Lower leg skin (tissue), 4 donors: ENCODE measurements at regions not wholly inside any gene's neighbourhood (a gene's known extent, or its start where the extent isn't known, plus 50 kb on each side); places are given as distances from the start of the nearest gene placed in this dataset.

Experiments used
- DNase-seq, 2 donors: peaks; one replicate each; pipeline ENCODE4 v3.0.0-alpha.2; 2019; ENCODE audit warnings: low spot score in 2 of 2
- H3K4me3 ChIP-seq: fragments of 200-600 bp; sonication (generic); 2 replicates; pipeline ENCODE4 v1.5.1; 2017; ENCODE audit warnings: mild to moderate bottlenecking, low read depth; ENCODE audit not compliant: poor library complexity, severe bottlenecking
- POLR2A ChIP-seq, 2 donors: fragments of 450-650 bp; IDR thresholded peaks; one replicate each; pipeline ENCODE4 v1.6.1; 2016 to 2017; ENCODE audit warnings: antibody characterized with exemption in 2 of 2, mild to moderate bottlenecking in 1 of 2, moderate library complexity in 1 of 2
- WGBS, 2 donors: methylation state at CpG; one replicate each; pipeline ENCODE4 v1.1.5; 2018; 5-methylcytosine and 5-hydroxymethylcytosine counted together
- intact Hi-C: fragments of 100-400 bp; cut with DNase I; formaldehyde crosslinking; loops from one replicate; pipeline ENCODE4 v1.15.0; 2023; ENCODE audit warnings: low total_unique reads
- TF ChIP-seq, protein P1 (sequence below), 3 donors: fragments of 450-650 bp; IDR thresholded peaks; one replicate each; pipeline ENCODE4 v1.5.1; 2016; ENCODE audit warnings: antibody characterized with exemption in 3 of 3, mild to moderate bottlenecking in 3 of 3, moderate library complexity in 2 of 3

GRCh38 chr10:78185693-78186055 is 152.0 kb downstream of the RPS24 start:
- DNase-seq, result no peak
- H3K4me3 ChIP-seq, result no peak overlapping the region
- WGBS, 2 donors, result 79 to 83% methylated on average over 2 of the region's 2 CpGs
- intact Hi-C loops, result no loop called here
- TF ChIP-seq POLR2A (IDR thresholded peaks at IDR 0.05), result no peak
- TF ChIP-seq, protein P1, sequence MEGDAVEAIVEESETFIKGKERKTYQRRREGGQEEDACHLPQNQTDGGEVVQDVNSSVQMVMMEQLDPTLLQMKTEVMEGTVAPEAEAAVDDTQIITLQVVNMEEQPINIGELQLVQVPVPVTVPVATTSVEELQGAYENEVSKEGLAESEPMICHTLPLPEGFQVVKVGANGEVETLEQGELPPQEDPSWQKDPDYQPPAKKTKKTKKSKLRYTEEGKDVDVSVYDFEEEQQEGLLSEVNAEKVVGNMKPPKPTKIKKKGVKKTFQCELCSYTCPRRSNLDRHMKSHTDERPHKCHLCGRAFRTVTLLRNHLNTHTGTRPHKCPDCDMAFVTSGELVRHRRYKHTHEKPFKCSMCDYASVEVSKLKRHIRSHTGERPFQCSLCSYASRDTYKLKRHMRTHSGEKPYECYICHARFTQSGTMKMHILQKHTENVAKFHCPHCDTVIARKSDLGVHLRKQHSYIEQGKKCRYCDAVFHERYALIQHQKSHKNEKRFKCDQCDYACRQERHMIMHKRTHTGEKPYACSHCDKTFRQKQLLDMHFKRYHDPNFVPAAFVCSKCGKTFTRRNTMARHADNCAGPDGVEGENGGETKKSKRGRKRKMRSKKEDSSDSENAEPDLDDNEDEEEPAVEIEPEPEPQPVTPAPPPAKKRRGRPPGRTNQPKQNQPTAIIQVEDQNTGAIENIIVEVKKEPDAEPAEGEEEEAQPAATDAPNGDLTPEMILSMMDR (IDR thresholded peaks at IDR 0.05), result no peak

DNA sequence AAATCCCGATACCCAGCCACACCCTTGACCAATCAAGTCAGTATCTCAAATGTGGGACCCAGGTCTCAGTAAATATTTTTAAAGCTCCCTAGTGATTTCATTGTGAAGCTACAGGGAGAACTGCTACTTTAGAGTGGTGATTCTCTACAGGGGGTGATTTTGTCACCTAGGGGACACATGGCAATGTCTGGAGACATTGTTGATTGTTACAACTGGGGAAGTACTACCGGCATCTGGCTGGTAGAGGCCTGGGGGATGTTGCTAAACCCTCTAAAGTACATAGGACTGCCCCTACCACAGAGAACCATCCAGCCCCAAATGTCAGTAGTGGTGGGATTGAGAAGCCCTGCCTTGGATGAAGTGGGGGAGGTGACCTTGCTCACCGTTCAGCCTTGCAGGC is 152.9 kb downstream of the RPS24 start:
- no peak overlapping the region for H3K4me3 ChIP-seq
- 88 to 95% methylated on average over 3 of the region's 3 CpGs for WGBS, 2 donors
- TF ChIP-seq, protein P1 (IDR thresholded peaks at IDR 0.05), result no peak
- TF ChIP-seq POLR2A (IDR thresholded peaks at IDR 0.05), result no peak
- no peak for DNase-seq
- intact Hi-C loops, result no loop called here

DNA sequence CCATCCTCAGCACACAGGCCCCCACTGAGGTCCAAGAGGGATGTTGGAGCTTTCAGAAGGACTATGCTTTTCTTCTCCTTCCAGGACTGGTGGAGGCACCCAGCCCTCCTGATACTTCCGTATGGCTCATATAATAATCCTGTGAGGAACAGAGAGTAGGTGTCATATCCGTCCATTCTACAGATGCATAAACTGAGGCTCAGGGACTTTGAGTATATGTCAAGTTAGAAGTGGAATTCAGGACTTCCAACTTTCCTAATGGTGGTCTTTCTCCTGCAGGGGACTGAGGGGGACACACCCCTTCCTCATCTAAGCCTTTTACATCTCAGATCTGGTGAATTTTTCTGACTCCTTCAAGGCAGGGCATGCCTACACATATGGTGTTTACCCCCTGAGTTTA is 153.7 kb downstream of the RPS24 start:
- TF ChIP-seq, protein P1 (IDR thresholded peaks at IDR 0.05), result no peak
- no peak for TF ChIP-seq POLR2A (IDR thresholded peaks at IDR 0.05)
- no peak overlapping the region for H3K4me3 ChIP-seq
- intact Hi-C loops, result no loop called here
- WGBS, 2 donors, result 95 to 96% methylated on average over 2 of the region's 2 CpGs
- DNase-seq, result no peak

DNA sequence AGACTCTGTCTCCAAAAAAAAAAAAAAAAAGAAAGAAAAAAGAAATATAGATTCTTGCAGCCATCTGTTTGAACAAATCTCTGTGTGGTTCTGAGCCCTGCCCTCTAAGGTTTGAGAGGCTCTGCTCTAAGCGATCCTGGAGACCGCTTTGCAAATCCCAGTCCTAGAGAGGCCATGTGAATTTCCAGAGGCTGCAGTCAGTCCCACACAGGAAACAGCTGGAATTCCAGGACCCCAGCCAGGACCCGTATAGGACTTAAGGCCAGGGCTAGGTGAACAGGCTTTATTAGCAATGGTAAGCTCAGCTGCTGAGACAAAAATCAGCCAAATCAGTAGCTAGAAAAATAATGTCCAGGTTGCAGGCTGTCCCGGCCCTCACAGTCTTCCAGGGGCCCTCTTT is 154.8 kb downstream of the RPS24 start:
- intact Hi-C loops, result no loop called here
- 81 to 82% methylated on average over 4 of the region's 4 CpGs for WGBS, 2 donors
- TF ChIP-seq POLR2A (IDR thresholded peaks at IDR 0.05), result no peak
- TF ChIP-seq, protein P1 (IDR thresholded peaks at IDR 0.05), result no peak
- no peak overlapping the region for H3K4me3 ChIP-seq
- no peak for DNase-seq

DNA sequence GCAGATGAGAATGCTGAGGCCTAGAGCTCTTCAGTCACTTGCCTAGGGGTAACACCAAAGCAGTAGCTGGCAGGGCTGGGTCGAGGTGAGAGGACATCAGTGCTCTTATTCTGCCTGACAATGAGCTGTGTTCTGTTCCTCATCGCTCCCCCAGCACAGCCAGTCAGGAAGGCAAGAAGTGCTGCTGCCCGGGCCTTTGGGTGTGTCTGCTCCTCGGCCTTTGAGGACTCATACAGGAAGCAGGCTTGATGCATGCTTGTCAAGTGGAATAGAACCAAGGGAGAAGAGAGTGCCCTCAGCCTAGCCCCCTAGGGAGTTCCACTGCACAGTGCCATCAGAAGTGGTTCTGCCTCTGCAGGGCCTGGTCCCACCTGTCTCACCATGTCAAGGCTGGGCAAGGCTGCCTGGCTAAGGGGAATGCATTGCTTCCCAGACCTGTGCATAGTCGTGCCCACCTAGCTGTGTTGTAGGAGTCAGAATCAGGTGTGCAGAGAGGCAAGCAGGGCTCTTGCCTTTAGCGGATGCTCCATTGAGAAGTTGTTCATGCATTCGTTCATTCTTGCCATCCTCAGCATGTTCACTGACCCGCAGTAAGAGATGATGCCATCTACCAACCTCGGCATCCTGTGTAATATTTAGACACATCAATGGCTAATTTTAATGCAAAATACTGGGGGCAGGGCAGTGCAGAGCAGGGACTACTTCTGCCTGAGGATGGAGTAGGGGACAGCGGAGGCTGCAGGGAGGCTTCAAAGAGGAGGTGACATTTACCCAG is 156.6 kb downstream of the RPS24 start:
- no peak overlapping the region for H3K4me3 ChIP-seq
- WGBS, 2 donors, result 78 to 83% methylated on average over 10 of the region's 10 CpGs
- no peak for DNase-seq
- intact Hi-C loops, result no loop called here
- TF ChIP-seq, protein P1 (IDR thresholded peaks at IDR 0.05), result no peak
- TF ChIP-seq POLR2A (IDR thresholded peaks at IDR 0.05), result no peak

DNA sequence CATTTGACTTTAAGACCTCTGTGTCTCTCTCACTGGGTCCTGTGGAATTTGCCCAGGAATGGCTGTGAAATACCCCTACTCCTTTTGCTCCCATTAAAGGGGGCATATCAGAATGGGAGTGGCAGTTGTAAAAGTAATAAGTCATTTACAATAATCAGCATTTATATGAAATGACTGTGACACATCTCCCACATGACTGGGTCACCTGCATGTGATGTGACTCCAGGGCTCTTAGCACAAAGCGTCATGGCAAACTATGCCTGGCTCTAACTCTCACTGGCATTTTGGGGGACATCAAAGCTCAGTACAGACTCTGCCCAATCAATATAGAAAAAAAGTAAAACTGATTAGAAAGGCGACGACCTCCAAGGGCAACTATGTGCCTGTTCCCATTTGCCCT is 157.6 kb downstream of the RPS24 start:
- TF ChIP-seq, protein P1 (IDR thresholded peaks at IDR 0.05), result no peak
- no peak for TF ChIP-seq POLR2A (IDR thresholded peaks at IDR 0.05)
- DNase-seq, result no peak
- intact Hi-C loops, result no loop called here
- 86 to 93% methylated on average over 3 of the region's 3 CpGs for WGBS, 2 donors
- no peak overlapping the region for H3K4me3 ChIP-seq
